NCI-H524 (cell line): ENCODE measurements at regions not wholly inside any gene's neighbourhood (a gene's known extent, or its start where the extent isn't known, plus 50 kb on each side); places are given as distances from the start of the nearest gene placed in this dataset.
"Not testable (repeated sequence)": the region's sequence is repeated elsewhere in the genome, so short reads cannot be mapped to it uniquely, and the experiment has no call there.

Source experiments
- DNase-seq, 2 experiments: peaks; one replicate each; lab custom pipeline; 2025; lab: John Stamatoyannopoulos, UW

DNA sequence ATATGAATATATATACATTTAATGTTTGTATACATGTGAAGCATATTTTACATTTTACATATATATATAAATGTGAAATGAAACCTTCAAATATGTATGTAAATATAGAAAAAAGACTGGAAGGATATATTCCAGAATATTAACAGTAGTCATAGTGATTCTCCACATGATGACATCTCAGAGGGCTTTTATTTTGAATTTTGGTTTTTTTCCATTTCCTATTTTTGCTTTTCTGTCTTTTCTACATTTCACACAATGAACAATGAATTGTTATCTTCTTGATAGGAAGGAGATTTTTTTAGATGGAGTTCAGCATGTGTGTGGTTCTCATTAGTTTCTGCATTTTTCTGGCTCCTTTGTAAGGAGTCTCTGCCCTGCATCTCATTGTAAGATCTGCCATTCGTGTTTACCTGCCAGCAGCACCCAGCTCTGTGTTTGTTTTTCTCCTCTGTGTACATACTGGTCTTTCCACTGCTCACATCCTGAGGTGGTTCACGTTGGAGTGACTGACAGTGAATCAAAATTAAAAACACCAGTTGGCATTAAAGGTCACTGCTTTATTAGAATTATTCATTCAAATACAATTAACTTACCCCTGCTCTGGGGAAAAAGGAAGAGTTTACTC, 425.3 kb upstream of the MDFIC2 start:
- no peak for DNase-seq

DNA sequence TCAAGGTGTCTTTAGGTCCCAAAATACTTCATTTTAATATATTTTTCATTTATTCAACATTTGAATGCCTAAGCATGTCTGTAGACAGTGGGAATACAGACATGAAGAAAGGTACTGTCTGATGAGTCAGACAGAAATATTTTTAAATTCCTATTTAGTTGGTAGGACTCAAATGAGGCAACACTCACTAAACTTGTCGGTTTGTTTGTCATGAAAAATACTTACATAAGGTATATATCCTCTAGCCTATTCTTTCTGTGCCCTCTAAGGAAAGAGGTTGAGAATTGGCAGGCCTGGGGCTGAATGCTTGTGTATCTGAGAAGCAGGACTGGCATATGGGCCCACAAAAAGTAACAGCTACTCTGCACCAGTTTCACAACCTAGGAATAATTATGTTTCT, 423.6 kb upstream of the MDFIC2 start:
- DNase-seq, result no peak

GRCh38 chr3:70734756-70735155, 422.3 kb upstream of the MDFIC2 start:
- DNase-seq, result no peak

DNA sequence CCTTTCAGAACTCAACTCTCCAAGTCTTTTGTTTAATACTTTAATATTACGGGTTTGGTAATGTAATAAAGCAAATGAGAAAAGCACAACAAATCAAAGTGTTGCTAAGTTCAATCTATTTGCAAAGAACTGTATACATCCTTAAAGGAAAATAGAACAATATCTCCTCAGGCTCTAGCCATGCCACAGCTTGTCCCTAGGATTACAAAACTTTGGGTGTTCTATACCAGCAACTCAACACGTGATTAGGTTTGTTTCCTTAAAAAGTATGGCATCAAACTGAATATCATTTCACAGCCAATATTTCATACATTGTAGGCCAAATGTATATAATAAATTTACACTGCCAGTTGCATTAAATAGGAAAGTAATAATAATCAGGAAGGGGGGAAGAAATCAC, 418.6 kb upstream of the MDFIC2 start:
- DNase-seq, result no peak

GRCh38 chr3:70729845-70730244, 417.4 kb upstream of the MDFIC2 start:
- DNase-seq, result no peak

DNA sequence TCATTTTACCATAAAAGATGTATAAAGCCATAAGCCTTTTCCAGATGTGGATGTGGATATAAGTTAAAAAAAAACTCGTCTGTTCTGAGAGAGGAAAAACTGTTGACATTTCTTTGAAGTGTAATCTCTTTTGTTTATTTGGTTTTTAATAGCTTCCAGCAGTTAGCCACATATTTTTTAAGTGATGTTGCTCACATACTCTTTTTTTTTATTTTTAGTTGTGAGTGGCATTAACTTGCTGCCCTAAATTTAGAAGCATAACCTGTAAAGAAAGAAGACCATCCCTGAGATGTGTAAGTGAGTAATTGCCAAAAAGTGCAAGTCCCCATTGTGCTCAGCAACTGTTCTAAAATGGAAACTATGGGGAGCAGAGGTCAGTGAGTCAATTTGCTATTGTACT, 415.9 kb upstream of the MDFIC2 start:
- DNase-seq, result no peak

DNA sequence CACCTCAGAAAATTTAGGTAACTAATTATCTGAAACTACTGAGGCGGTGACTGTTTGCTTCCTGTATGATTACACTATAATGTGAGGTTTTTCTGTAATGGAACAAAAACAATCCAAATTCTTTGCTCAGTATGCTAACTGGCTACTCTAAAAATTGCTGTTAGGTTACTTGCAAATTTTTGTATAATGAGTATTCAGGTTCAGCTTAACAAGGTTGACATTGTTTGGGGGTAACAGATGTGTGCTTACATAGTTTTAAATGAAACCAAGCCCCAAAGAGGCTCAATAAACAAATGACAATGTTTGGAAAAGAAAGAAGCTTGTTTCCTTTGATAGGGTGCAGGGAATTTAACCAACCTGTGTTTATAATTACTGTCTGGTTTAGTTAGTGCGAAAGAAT, 414.5 kb upstream of the MDFIC2 start:
- DNase-seq, result no peak

DNA sequence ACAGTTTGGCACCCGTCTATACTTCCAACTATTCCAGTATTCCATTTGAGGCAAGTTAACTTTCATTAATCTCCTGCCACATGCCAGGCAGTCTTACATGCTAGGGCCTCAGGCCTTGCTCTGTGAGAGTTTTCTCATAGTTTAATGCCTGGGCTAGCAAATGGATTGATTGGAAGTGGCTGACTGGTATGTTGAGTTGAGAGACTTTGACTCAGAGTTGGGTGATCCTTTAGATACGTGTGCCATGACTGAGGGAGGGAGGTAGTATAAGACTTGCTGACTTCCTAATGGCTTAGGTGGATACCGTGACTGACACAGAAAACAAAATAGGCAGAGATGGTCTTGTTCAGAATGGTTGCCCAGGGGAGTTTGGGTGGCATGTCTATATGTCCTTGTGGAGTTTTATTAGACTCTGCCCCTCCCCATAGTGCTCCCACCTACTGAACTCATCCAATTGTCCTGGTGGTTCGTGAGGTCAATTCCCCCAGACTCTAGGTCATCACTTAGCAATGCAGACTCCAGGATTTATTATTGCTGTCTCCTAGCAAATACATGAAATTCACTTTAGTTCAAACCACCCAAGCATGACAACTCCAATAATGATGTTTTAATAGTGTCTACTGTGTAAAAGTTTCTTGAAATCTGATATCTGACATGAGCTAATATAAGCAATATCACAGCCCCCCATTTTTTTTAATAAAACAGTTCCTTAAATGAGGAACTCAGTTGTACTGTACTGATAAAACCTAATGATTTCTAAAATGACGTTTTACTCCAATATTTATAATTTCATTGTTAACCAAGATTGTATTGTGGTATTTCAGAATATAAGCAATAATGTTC, 413.9 kb upstream of the MDFIC2 start:
- DNase-seq, result no peak

GRCh38 chr3:70722018-70722417, 409.6 kb upstream of the MDFIC2 start:
- DNase-seq, result no peak

DNA sequence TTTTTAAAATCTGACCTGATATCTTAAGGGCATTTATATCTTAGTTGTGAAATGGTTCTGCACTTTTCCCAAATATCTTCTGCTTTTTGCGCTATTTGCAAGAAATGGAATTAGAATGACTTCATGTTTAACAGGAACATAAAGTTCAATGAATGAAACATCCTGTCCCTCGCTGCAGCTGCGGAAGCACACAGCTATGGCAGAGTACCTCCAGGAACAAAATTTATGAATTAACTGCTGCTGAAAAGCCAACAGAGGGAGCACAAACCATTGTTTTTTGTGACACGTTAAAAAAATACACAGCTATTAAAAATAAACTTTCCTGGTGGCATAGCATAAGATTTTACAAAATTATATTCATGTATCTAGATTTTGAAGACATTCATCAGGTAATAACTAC, 404.4 kb upstream of the MDFIC2 start:
- no peak for DNase-seq

DNA sequence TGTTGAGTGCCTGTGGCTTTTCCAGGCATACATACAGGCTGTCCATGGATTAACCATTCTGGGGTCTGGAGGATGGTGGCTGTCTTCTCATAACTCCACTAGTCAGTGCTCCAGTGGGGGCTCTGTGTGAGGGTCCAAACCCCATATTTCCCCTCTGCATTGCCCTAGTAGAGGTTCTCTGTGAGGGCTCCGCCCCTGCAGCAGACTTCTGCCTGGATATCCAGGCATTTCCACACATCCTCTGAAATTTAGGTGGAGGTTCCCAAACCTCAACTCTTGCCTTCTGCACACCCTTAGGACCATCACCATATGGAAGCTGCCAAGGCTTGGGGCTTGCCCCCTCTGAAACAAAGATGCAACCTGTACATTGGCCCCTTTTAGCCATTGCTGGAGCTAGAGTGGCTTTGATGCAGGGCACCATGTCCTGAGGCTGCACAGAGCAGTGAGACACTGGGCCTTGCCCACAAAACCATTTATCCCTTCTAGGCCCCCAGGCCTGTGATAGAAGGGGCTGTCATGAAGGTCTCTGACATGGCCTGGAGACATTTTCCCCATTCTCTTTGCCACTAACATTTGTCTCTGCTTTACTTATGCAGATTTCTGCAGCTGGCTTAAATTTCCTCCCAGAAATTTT, 400.1 kb upstream of the MDFIC2 start:
- DNase-seq, result no peak

GRCh38 chr3:70703305-70704102, 391.1 kb upstream of the MDFIC2 start:
- no peak for DNase-seq

- DNase-seq, result no peak
These were observed 389.7 kb upstream of the MDFIC2 start for GRCh38 chr3:70702132-70702531.

GRCh38 chr3:70684701-70685100, 372.3 kb upstream of the MDFIC2 start:
- DNase-seq, result no peak

DNA sequence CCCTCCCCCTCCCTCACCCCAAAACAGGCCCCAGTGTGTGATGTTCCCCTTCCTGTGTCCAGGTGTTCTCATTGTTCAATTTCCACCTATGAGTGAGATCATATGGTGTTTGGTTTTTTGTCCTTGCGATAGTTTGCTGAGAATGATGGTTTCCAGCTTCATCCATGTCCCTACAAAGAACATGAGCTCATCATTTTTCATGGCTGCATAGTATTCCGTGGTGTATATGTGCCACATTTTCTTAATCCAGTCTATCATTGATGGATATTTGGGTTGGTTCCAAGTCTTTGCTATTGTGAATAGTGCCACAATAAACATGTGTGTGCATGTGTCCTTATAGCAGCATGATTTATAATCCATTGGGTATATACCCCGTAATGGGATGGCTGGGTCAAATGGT, 363.4 kb upstream of the MDFIC2 start:
- not testable (repeated sequence) for DNase-seq

- DNase-seq, result no peak
These were observed 346.3 kb upstream of the MDFIC2 start for GRCh38 chr3:70658513-70659310.

GRCh38 chr3:70657454-70657853, 345.0 kb upstream of the MDFIC2 start:
- no peak for DNase-seq

GRCh38 chr3:70647823-70648222, 335.4 kb upstream of the MDFIC2 start:
- DNase-seq, result no peak

GRCh38 chr3:70647094-70647493, 334.7 kb upstream of the MDFIC2 start:
- DNase-seq, result no peak

- DNase-seq, result no peak
These were observed 334.2 kb upstream of the MDFIC2 start for GRCh38 chr3:70646635-70647034.

DNA sequence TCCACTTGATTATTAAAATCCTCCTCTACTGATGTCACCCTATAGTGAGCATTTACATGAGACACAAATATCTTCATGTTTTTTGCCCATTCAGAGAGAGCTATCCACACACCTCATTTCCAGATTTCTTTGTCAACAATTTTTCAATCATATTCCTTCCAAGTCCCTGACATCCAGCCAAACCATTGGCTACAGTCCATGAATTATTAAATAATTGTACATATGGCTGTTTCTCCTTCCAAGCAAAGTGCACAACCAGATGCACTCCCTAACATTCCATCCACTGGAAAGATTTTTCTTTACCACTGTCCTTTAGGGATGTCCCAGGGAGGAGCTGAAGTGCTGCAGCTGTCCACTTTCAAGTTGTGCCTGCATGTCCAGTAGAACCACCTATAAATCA, 328.0 kb upstream of the MDFIC2 start:
- DNase-seq, result no peak

GRCh38 chr3:70635301-70635700, 322.9 kb upstream of the MDFIC2 start:
- no peak for DNase-seq
